Activated CD8-positive, alpha-beta memory T cell treated with anti-CD3 and anti-CD28 coated beads, Interleukin-2, amount 50 U/mL, for 24 hours (primary cell): ENCODE measurements at regions not wholly inside any gene's neighbourhood (a gene's known extent, or its start where the extent isn't known, plus 50 kb on each side); places are given as distances from the start of the nearest gene placed in this dataset.
"Not testable (repeated sequence)": the region's sequence is repeated elsewhere in the genome, so short reads cannot be mapped to it uniquely, and the experiment has no call there.

Experiments used
- DNase-seq: peaks from one replicate; pipeline ENCODE4 v3.0.0-alpha.2; 2020; ENCODE audit errors: extremely low read depth

DNA sequence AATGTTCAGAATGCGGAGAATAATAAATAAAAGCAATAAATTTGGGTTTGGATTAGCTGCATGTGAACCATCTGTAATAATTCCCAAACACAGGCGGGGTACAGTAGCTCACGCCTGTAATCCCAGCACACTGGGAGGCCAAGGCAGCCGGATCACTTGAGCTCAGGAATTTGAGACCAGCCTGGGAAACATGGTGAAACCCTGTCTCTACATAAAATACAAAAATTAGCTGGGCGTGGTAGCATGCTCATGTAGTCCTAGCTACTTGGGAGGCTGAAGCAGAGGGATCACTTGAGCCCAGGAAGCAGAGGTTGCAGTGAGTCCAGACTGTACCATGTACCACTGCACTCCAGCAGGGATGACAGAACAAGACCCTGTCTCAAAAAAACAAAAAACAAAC, 53.9 kb upstream of the KCTD7 start:
- not testable (repeated sequence) for DNase-seq

DNA sequence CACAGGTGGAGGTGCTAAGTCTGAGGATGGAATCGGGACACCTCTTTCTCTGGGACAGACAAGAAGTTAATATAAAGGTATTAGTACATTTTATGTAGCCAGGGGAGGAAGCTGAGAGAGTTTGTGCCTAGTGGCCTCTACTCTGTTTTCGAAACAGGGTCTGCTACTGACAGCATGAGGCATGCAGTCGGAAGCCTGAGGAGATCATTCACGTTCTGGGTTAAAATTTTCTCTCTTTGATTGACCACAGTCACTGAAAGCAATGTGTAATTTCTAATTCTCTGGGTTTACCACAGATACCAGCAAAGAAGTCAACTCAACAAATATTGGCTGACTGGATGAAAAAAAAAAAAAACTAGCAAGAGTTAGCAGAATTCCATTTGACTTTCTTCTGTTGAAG, 53.3 kb upstream of the KCTD7 start:
- DNase-seq = no peak

DNA sequence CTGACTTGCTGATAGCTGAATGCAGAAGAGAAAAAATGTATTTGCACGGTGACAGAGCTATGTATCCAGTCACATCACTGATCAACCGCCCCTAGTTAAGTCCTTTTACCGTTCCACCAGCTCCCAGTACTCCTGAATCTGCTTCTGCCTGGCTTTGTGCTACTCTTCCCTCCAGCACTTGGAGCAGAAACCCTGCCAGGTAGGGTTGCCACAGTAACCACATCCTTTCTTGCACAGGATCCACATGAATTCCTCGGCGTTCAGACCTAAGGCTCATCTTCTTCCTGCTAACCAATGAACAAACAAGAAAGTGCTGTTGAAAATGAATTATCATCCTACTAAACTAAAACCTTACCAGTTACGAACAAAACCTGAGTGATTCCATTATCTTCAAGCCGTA, 52.0 kb upstream of the KCTD7 start:
- no peak for DNase-seq
